Fibroblast of skin of left quadriceps (primary cell): ENCODE measurements at regions not wholly inside any gene's neighbourhood (a gene's known extent, or its start where the extent isn't known, plus 50 kb on each side); places are given as distances from the start of the nearest gene placed in this dataset.

Source experiments
- DNase-seq, 2 experiments: peaks; one replicate each; pipeline ENCODE4 v3.0.0-alpha.2; 2013; ENCODE audit warnings: low read depth in 2 of 2

DNA sequence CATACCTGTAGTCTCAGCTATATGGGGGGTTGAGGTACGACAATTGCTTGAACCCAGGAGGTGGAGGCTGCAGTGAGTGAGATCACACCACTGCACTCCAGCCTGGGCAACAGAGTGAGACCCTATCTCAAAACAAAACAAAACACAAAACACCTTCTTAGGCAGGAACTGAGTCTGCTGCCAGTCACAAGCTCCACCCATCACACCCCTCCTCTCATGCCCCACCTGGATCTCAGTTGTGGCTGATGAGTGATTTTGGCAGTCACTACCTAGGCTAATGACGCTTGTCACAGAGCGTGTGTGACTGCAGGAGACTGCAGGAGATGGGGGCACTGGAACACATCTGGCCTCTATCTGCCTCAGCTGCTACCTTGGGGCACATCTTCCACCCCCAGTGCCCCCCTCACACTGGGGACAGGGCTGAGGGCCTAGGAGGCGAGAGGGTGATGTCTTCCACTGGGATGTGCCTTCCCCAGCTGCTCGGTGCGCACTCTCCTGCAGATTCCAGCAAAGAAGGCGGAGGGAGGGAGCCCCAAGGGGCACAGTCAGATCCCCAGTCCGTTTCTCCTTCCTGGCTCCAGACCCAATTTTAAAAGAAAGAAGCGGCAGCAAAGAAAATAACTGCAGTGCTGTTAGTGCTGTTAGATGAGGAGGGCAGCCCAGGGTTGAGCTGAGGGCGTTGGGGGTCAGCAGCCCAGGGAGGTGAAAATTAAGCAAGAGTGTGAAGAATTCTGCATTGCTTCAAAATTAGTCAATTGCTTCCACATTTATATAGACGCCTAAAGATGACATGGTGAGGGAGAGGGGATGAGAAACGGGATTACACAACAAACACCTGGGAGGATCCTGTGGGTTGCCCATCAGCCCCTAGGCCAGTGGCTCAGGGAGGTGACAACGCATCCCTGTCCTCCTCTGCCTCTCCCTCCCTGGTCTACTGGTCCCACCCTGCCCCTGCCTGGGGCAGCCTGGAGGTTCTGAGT, 143.6 kb upstream of the HAAO start:
- DNase-seq = no peak

GRCh38 chr2:42934580-42935186, 142.3 kb upstream of the HAAO start:
- no peak for DNase-seq

- no peak for DNase-seq
Measured at GRCh38 chr2:42933824-42934254, 141.5 kb upstream of the HAAO start.

DNA sequence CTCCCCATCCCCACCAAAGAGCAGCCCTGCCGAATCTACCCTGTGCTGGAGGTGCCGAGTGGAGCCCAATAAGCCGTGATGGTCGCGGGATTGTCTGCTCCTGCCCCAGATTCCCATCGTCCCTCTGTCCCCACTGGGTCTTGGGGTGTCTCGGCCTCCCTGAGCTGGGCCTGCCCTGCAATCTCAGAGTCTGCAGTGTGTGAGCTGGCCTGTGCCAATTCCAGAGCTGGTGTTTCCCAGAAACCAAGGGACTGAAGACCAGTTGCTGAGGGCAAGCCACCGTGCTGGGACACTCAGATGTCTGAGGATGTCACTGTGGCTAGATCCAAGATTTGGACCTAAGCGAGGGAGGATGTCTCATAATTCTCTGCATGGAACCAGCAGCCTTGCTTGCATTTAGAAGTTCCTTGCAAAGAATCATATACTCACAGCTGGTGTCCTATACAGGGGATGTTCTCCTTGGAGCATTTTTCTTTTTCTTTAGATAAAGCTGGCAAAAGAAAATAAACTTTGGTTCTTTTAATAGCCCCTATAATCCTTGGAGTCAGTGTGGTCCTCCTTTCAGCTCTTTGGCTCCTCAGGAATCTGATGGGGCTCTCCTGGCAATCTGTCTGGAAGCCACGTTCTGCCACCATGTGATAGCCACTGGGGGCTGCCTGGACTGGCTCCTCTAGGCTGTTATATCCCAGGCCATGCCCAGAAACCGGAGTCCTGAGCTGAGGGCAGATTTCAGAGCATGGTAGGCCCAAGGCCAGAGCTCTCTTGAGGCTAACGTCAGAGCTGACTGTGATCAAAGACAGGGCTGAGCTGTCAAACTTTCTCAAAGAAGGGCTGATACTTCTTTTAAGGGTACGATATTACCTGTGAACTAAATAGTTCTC, 140.1 kb upstream of the HAAO start:
- DNase-seq = no peak

DNA sequence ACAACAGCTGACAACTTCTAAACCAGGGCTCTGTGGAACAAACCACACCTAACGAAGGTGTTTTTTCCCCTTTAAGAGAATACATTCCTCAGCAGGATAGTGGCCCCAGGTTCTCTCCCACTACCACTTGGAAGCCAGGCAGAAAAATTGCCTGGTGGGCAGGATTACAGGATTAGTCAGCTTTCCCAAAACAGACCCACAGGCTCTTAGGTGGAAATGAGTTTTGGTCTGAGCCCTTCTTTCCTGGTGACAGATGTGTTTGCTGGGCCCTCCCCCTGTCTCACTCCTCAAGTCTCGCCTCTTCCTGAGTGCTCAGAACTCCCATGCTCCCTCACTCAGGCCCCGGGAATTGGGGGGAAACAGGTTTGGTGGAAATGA, 139.4 kb upstream of the HAAO start:
- no peak for DNase-seq

DNA sequence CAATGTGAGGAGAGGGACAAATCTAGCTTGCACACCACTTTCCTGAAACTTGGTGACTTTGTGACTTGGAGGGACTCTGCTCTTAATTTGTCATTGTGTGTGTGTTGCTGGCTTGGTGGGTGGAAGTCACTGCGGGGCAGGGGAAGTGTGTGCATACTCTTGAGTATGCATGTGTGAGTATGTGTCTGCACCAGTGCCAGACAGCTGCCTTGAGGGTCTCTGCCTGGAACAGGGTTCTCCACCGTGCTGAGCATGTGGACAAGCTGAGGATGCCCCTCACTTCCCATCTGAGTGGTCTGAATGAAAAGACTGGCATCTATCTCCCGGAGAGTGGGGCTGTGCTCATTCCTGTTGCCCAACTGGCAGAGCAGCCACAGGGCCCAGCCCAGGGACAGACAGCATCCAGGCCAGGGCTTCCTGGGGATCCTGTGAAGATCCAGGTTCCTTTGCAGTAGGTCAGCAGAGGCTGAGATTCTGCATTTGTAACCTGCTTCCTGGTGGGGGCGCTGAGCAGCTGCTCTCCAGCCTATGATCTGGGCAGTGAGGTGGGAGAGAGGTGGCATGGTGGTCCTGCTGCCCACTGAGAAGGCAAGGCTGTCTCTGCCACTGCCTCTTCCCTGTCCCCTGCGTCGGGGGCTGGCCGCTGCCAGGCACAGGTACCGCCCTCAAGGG, 138.9 kb upstream of the HAAO start:
- DNase-seq = no peak

GRCh38 chr2:42930025-42930581, 137.7 kb upstream of the HAAO start:
- no peak for DNase-seq

- DNase-seq = no peak
Measured at GRCh38 chr2:42929546-42930024, 137.2 kb upstream of the HAAO start.

GRCh38 chr2:42928692-42929545, 136.5 kb upstream of the HAAO start:
- no peak for DNase-seq

DNA sequence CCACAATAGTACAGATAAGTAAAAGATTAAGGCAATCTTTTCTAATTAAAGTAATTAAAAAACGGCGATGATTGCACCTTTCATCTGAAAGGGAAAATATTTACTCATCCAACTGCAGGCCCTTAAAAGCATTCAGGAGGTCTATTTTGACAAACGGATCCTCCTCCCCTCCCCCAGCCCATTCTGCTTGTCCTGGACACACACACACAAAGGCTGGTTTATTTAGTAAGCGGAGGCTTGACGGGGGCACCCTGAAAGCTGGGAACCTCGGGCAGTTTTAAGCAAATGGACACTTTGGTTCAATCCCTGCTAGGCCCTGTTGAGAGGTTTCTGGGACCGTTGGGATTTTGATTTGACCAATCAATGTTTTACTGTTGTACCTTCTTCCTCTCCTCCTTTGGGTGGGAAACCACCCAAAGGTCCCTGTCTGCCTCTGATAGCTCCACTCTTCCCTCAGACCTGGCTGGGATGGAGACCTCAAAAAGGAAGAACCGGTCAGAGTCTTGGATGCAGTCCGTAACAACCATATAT, 135.8 kb upstream of the HAAO start:
- DNase-seq = no peak

DNA sequence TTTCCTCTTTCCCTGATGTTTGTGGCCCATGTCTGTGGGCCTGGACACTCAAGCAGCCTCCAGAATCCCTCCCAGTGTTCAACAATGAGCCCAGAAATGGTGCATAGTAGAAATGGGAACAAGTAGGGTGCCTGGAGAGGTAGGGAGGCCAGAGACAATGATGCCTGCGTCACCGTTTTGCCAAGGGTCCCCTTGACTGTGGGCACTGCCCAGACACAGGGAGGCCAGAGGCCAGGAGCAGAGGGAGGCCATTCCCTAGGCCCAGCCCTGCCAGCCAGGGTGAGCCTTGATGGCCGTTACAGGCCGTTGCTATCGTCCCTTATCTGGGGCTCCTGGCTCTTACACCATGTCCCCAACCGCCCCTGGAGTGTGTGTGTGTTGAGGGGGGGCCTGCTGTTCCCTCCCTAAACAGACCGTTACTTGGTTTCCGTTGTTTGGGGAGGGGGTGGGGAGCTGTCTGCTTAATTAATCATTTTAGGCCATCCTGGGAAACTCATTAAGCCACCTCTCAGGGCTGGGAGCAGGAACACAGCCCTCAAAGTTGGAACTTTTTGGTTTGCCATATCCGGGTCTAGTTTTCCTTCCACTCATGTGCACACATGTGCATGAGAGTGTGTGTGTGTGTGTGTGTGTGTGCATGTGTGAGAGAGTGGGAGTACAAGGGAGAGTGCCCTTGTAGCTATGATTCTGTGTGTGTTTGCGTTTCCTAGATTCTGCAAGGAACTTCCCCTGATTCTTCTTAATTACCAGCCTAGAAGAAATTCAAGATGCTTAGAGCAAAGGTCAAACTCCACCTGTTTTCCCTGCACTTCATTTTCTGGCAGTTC, 135.2 kb upstream of the HAAO start:
- DNase-seq = no peak

- DNase-seq = no peak
Measured at GRCh38 chr2:42926434-42927333, 134.3 kb upstream of the HAAO start.

DNA sequence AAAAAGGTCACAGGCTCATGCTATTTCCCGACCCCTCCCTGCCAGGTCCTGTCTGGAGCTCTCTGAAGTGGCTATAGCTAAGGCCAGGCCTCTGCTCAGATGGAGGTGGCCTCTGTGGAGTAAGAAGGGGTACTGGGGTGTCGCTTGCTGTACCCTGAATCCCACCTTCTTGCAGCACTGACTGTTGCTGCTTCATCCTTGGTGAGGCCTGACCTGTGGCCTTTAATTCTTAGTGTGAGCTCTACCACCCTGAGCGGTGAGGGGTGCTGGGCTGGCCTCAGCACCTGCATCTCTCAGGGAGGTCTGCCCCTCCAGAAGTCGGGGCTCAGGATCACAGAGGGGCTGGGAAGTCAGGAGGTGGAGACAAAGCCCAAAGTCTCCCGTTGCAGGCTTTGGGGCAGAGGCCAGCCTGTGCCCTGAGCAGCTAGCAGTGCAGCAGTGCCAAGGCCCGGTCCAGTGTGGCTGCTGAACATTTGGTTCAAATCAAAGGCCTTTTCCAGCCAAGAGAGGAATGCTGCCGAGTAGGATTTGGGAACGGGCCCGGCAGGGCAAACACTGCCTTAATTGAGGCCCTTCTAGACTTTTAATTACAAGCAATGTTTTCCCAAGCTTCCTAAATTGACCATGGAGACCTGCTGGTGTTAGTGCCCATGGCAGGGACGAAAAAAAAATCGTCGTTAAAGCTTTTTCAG, 133.5 kb upstream of the HAAO start:
- no peak for DNase-seq

DNA sequence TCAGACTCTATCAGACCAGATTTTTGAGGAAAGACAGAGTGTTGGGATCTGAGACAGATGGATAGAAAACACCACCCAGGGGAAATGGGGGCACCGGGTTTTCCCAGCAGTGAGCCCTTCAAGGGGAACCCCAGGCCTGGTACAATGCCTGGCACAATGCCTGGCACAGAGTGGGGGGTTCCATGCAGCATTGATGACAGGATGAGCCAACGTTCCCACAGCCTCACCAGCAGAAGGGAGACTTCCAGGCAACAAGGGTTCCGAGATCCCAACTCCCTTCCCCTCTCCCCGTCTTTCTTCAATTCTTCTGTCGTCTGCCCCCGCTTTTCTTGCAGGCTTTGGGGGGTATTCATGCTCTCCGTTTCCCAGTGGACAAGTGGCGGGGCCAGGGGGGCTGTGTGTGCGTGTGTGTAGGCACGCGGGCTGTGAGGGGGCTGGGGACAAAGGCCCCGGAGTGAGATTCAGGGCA, 132.1 kb upstream of the HAAO start:
- no peak for DNase-seq

GRCh38 chr2:42923580-42924417, 131.4 kb upstream of the HAAO start:
- DNase-seq = no peak
